Kidney tubule cell (primary cell): ENCODE measurements at regions not wholly inside any gene's neighbourhood (a gene's known extent, or its start where the extent isn't known, plus 50 kb on each side); places are given as distances from the start of the nearest gene placed in this dataset.
"Not testable (repeated sequence)": the region's sequence is repeated elsewhere in the genome, so short reads cannot be mapped to it uniquely, and the experiment has no call there.

Source experiments
- DNase-seq: peaks from one replicate; pipeline ENCODE4 v3.0.0-alpha.2; 2018; ENCODE audit warnings: low spot score

DNA sequence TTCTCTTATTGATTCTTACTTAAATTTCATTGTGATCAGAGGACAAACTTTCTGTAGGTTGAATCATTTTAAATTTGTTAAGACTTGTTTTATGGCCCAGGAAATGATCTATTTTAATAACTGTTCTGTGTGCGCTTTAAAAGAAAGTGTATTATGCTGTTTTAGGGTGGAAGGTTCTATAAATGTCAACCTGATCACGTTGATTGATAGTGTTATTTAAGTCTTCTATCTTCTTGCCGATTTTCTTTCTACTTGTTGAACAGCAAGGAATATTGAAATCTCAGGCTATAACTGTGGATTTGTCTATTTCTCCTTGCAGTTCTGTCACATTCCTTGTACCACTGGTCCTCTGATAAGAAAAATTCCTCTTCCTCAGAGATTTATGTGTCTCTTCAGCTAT, 112.7 kb downstream of the TANC2 start:
- no peak for DNase-seq

DNA sequence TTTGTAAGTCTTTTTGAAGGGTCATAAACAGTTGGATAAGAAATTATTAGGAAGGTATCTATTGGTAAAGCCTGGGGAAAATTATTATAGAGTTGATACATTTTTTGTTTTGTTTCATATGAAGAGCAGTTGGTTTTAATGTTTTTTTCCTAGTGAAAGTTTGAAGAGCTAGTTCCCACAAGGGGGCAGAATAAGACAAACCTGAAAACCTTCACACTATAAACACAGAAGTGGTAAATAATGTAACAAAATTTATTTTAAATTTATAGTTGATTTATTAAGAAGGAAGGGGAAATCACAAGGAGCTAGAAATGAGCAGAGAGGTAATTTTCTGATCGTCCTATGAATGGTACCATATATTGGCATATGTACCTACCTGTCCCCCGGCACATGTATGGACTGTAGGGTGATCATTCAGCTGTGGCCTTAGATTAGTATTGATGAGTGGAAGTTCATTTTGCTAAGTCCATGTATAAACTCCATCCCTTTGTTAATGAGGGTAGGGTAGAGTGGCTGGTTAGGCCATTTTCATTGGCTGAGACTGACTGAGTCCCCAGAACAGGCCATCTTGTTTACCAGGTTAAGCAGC, 116.3 kb downstream of the TANC2 start:
- peak; percentile 8 for DNase-seq

GRCh38 chr17:63082952-63083351, 116.9 kb downstream of the TANC2 start:
- peak; percentile 9 for DNase-seq

DNA sequence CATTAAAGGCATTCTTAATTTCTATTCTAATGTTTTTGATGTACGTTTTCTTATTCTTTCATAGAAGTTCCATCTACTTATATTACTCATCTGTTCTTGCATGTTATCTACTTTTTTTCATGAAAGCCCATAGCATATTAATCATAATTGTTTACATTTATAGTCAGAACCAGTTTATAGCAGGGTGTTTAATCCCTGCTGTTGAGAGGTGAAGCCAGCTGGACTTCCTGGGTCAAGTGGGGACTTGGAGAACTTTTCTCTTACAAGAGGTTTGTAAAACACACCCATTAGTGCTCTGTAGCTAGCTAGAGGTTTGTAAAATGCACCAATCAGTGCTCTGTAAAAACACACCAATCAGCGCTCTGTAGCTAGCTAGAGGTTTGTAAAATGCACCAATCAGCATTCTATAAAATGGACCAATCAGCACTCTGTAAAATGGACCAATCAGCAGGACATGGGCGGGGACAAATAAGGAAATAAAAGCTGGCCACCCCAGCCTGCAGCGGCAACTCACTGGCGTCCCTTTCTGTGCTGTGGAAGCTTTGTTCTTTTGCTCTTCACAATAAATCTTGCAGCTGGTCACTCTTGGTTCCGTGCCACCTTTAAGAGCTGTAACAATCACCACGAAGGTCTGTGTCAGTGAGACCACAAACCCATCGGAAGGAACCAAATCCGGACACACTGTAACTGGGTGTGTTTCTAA, 120.6 kb downstream of the TANC2 start:
- DNase-seq = no peak

DNA sequence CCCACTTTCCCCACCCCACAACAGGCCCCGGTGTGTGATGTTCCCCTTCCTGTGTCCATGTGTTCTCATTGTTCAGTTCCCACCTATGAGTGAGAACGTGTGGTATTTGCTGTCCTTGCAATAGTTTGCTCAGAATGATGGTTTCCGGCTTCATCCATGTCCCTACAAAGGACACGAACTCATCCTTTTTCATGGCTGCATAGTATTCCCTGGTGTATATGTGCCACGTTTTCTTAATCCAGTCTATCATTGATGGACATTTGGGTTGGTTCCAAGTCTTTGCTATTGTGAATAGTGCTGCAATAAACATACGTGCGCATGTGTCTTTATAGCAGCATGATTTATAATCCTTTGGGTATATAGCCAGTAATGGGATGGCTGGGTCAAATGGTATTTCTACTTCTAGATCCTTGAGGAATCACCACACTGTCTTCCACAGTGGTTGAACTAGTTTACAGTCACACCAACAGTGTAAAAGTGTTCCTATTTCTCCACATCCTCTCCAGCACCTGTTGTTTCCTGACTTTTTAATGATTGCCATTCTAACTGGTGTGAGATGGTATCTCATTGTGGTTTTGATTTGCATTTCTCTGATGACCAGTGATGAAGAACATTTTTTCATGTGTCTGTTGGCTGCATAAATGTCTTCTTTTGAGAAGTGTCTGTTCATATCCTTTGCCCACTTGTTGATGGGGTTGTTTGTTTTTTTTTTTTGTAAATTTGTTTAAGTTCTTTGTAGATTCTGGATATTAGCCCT, 124.5 kb downstream of the TANC2 start:
- not testable (repeated sequence) for DNase-seq

GRCh38 chr17:63091909-63092308, 125.9 kb downstream of the TANC2 start:
- not testable (repeated sequence) for DNase-seq

GRCh38 chr17:63094631-63095030, 128.6 kb downstream of the TANC2 start:
- DNase-seq = no peak

- DNase-seq = no peak
These were observed 129.4 kb downstream of the TANC2 start for GRCh38 chr17:63095459-63095858.

DNA sequence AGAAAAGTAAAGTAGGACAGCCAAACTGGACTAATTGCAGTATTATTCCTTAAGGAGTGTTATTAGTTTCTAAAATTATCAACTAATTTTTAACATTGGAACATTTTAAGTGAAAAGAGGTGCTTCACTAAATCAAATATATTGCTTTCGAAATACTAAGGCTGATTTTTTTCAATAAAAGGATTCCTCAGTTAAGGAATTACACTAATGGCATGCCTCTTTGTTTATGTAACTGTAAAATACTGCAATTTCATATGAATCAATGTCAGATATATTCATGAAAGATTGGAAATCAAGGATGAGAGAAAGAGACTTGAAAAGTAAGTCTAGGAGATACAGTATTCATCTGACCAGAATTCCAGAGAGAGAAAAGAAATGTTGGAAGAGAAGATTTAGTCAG, 129.8 kb downstream of the TANC2 start:
- no peak for DNase-seq

DNA sequence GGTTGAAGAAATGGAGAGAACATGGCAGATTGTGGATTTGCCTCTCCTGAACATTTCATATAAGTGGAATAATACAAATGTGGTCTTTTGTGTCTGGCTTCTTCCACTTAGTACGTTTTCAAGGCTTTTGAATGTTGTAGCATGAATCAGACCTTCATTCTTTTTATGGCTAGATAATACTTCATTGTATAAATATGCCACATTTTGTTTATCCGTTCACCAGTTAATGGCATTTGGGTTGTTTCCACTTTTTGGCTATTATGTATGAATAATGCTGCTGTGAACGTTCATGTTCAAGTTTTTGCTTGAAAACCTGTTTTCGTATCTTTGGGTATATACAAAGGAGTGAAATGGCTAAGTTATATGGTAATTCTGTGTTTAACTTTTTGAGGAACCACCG, 130.4 kb downstream of the TANC2 start:
- no peak for DNase-seq

GRCh38 chr17:63099425-63099824, 133.4 kb downstream of the TANC2 start:
- DNase-seq = no peak

- no peak for DNase-seq
These were observed 136.0 kb downstream of the TANC2 start for GRCh38 chr17:63102034-63102433.

GRCh38 chr17:63106050-63106449, 140.0 kb downstream of the TANC2 start:
- no peak for DNase-seq

DNA sequence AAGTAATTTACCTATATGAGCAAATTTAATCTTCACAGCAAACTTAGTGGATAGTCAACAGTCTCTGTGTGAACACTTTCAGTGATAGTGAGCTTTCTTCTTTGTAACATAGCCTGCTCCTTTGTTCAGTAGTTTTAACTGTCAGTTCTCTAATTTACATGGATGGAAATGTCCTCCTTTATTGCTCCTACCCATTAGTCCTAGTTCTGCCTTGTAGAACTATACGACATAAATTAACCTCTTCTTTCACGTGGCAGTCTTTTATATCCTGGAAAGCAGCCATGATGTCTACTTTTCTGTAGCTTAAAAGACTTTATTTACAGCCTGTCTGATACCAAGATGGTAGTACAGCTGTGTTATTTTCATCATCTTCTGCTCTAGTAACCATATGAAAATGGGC, 143.6 kb downstream of the TANC2 start:
- DNase-seq = no peak

DNA sequence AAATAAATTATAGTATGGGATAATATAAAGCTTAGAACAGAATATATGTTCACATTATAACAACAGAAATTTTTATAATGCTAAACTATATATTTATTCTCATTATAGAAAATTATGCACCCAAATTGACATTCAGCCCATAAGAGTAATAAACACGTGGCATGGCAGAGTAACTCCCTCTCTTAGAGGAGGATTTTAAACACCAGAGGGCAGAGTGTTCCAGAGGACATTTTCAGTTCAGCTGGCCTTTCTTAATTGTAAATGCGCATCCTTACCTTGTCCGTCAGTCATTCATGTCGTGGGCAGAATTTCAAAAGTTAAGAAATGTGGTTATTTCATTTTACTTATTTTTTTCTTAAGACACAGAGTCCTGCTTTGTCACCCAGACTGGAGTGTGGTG, 147.1 kb downstream of the TANC2 start:
- DNase-seq = no peak

GRCh38 chr17:63116228-63116627, 150.2 kb downstream of the TANC2 start:
- no peak for DNase-seq

DNA sequence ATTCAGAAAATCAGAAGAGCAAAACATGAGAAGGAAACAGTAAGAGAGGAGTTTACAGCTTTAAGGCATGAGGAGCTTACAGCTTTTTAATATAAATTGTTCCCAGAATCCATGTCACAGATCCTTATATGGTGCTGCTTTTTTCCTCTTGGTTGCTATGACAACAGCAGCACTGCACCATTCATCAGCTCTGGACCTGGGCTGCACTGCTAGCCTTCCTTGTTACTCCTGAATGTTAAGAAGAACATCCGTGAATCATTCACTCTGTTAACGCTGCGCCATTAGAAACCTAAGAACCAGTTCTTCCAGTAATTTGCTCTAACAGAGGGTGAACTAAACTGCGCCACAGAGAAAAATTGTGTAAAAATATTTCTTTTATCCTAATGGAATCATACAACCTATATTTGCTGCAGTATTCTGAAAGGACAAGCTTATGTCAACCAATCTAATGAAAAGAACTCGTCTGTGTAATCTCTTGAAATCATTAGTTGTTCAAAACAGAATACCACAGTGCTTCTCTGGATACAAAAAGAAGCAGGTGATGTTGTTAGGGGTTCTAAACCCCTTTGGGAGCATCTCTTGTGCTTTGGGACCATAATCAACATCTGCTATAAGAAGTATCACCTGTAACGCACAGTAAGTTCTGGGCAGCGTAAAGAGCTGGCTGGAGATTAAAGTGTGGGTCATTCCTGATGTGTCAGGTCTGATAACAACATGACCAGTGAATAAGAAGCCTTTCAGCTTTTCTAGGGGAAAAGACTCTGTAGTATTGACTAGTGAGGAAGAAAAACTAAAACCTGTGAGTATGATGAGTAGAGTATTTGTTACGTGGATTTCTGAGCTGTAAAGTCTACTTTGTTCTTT, 151.2 kb downstream of the TANC2 start:
- DNase-seq = peak; percentile 80

- no peak for DNase-seq
These were observed 154.4 kb downstream of the TANC2 start for GRCh38 chr17:63120406-63120805.

GRCh38 chr17:63124536-63124935, 158.5 kb downstream of the TANC2 start:
- no peak for DNase-seq

GRCh38 chr17:63124958-63125357, 158.9 kb downstream of the TANC2 start:
- no peak for DNase-seq

GRCh38 chr17:63125987-63126386, 160.0 kb downstream of the TANC2 start:
- no peak for DNase-seq

DNA sequence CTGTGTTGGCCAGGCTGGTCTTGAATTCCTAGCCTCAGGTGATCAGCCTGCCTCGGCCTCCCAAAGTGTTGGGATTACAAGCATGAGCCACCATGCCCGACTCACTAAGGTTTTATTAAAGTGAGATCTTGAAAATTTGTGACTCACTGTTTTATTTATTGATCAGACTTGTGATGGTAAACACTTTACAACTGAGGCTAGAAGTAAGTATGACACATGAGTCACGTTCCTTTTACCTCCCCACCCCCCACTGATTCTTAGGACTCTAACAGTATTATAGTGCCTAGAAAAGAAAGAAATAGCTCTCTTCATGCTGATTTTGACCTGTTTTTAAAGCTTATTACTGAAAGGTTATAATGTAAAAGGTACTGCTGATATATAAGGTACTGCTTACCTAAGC, 160.6 kb downstream of the TANC2 start:
- DNase-seq = no peak
